HepG2 (cell line): ENCODE measurements at regions not wholly inside any gene's neighbourhood (a gene's known extent, or its start where the extent isn't known, plus 50 kb on each side); places are given as distances from the start of the nearest gene placed in this dataset.

Experiments used
- ATAC-seq: fragments of 200-7000 bp; cut with Tn5 transposase; 3 replicates; pipeline ENCODE4 v1.9.1; 2020; ENCODE audit warnings: mild to moderate bottlenecking, moderate library complexity
- BruUV-seq: library from RNA; stranded (reverse); fragments of 400-500 nt; replicated peaks from 2 replicates; lab custom pipeline; 2021; lab: Mats Ljungman, UMichigan
- CTCF ChIA-PET: fragments of 300-600 bp; formaldehyde crosslinking; extraction: SDS; loops from one replicate; lab custom pipeline; 2021; ENCODE audit warnings: low total read pairs, inconsistent platforms, low intra/inter-chr PET ratio; lab: Yijun Ruan, JAX
- POLR2A ChIA-PET: fragments of 350-600 bp; sonication (Branson Sonifier 250); formaldehyde crosslinking; loops from one replicate; lab custom pipeline; 2020; ENCODE audit warnings: antibody characterized with exemption, inconsistent platforms; lab: Yijun Ruan, JAX
- DNase-seq: peaks from one replicate; pipeline ENCODE4 v3.0.0-alpha.2; 2015; ENCODE audit warnings: low spot score
- FAIRE-seq: peaks from 3 replicates; lab custom pipeline; 2011; peaks lifted over from hg19 to GRCh38; lab: Jason Lieb, UNC
- H2AFZ ChIP-seq: one replicate; pipeline ENCODE4 v1.6.1; 2011; ENCODE audit warnings: low read length, inconsistent platforms
- H3K27ac ChIP-seq: fragments of 300-600 bp; 3 replicates; pipeline ENCODE4 v1.8.0; 2011; ENCODE audit warnings: mixed run types, mild to moderate bottlenecking, mixed read lengths, low read length, inconsistent platforms; ENCODE audit not compliant: insufficient read depth; ENCODE audit errors: extremely low read length
- H3K27me3 ChIP-seq, 2 experiments: fragments of 200-600 bp in 1 of 2; 2 replicates in 1 of 2; 3 replicates in 1 of 2; pipeline versions ENCODE4 v1.6.0 to v1.8.0; 2011; ENCODE audit warnings: low read length in 2 of 2, mild to moderate bottlenecking in 2 of 2, moderate library complexity in 2 of 2, inconsistent platforms in 1 of 2; ENCODE audit not compliant: insufficient read depth in 2 of 2, control insufficient read depth in 1 of 2
- H3K36me3 ChIP-seq, 2 experiments: fragments of 200-600 bp in 1 of 2; replicated peaks in 1 of 2; 2 replicates in 1 of 2; 3 replicates in 1 of 2; pipeline versions ENCODE4 v1.5.1 to v1.8.0; 2011; ENCODE audit warnings: low read length in 2 of 2, inconsistent platforms in 1 of 2; ENCODE audit not compliant: insufficient read depth in 2 of 2, control insufficient read depth in 1 of 2
- H3K4me1 ChIP-seq: 2 replicates; pipeline ENCODE4 v1.5.1; 2012; ENCODE audit warnings: low read length, inconsistent platforms; ENCODE audit not compliant: insufficient read depth
- H3K4me2 ChIP-seq: 2 replicates; pipeline ENCODE4 v1.6.0; 2011; ENCODE audit warnings: low read depth, low read length, inconsistent platforms
- H3K4me3 ChIP-seq, 3 experiments: fragments of 200-600 bp in 1 of 3; sonication (generic), shearing (Covaris generic) in 1 of 3; replicated peaks in 1 of 3; 2 replicates each; pipeline ENCODE4 v1.5.1; 2011 to 2016; ENCODE audit warnings: low read length in 3 of 3, inconsistent platforms in 2 of 3, low read depth in 2 of 3, mild to moderate bottlenecking in 2 of 3, control low read depth in 1 of 3, mixed read lengths in 1 of 3; ENCODE audit not compliant: insufficient read depth in 1 of 3
- H3K79me2 ChIP-seq: one replicate; pipeline ENCODE4 v1.6.1; 2011; ENCODE audit warnings: low read length, inconsistent platforms; ENCODE audit not compliant: insufficient read depth
- H3K9ac ChIP-seq: 2 replicates; pipeline ENCODE4 v1.6.0; 2011; ENCODE audit warnings: mild to moderate bottlenecking, low read depth, low read length, inconsistent platforms; ENCODE audit not compliant: insufficient read depth
- H3K9me3 ChIP-seq: 2 replicates; pipeline ENCODE4 v1.5.1; 2012; ENCODE audit warnings: mild to moderate bottlenecking, low read length
- H4K20me1 ChIP-seq: 2 replicates; pipeline ENCODE4 v1.6.0; 2011; ENCODE audit warnings: inconsistent platforms, mild to moderate bottlenecking, low read length, moderate library complexity; ENCODE audit not compliant: insufficient read depth
- GATAD1 ChIP-seq: IDR thresholded peaks from 2 replicates; pipeline ENCODE4 v1.6.1; 2016; ENCODE audit warnings: missing genetic modification reagents, missing compliant biosample characterization
- IRX3 ChIP-seq: sonication (generic); formaldehyde crosslinking; IDR thresholded peaks from 2 replicates; pipeline ENCODE4 v1.8.1; 2023; ENCODE audit warnings: mild to moderate bottlenecking, low read depth, missing genetic modification reagents, borderline replicate concordance
- KAT8 ChIP-seq: IDR thresholded peaks from 2 replicates; pipeline ENCODE4 v1.6.1; 2016; ENCODE audit warnings: missing genetic modification reagents, missing compliant biosample characterization
- NCOA2 ChIP-seq: sonication (generic); formaldehyde crosslinking; IDR thresholded peaks from 2 replicates; pipeline ENCODE4 v1.8.0; 2022; ENCODE audit warnings: inconsistent platforms
- ZBTB7A ChIP-seq: sonication (generic); formaldehyde crosslinking; IDR thresholded peaks from 2 replicates; pipeline ENCODE4 v1.8.0; 2022; ENCODE audit warnings: mild to moderate bottlenecking, missing genetic modification reagents
- ZNF12 ChIP-seq: sonication (generic); formaldehyde crosslinking; IDR thresholded peaks from 2 replicates; pipeline ENCODE4 v1.5.0; 2020; ENCODE audit warnings: missing genetic modification reagents
- ZNF235 ChIP-seq: sonication (generic); formaldehyde crosslinking; IDR thresholded peaks from 2 replicates; pipeline ENCODE4 v1.8.1; 2023; ENCODE audit warnings: mild to moderate bottlenecking, missing genetic modification reagents, borderline replicate concordance
- ZNF329 ChIP-seq: sonication (generic); formaldehyde crosslinking; IDR thresholded peaks from 2 replicates; pipeline ENCODE4 v1.9.0; 2021; ENCODE audit warnings: low read depth, mild to moderate bottlenecking, missing genetic modification reagents
- ZNF44 ChIP-seq: sonication (generic); formaldehyde crosslinking; IDR thresholded peaks from 2 replicates; pipeline ENCODE4 v1.5.1; 2020; ENCODE audit warnings: mild to moderate bottlenecking, missing genetic modification reagents
- ZNF441 ChIP-seq: sonication (generic); formaldehyde crosslinking; IDR thresholded peaks from 2 replicates; pipeline ENCODE4 v1.7.0; 2021; ENCODE audit warnings: missing genetic modification reagents, borderline replicate concordance
- ZNF547 ChIP-seq: sonication (generic); formaldehyde crosslinking; IDR thresholded peaks from 2 replicates; pipeline ENCODE4 v1.5.1; 2020; ENCODE audit warnings: mild to moderate bottlenecking, missing genetic modification reagents
- ZNF639 ChIP-seq: conservative IDR thresholded peaks from 2 replicates; pipeline ENCODE4 v1.6.1; 2018; ENCODE audit warnings: missing genetic modification reagents
- ZNF660 ChIP-seq: sonication (generic); formaldehyde crosslinking; IDR thresholded peaks from 2 replicates; pipeline ENCODE4 v1.5.1; 2020; ENCODE audit warnings: mild to moderate bottlenecking, low read depth, missing genetic modification reagents, borderline replicate concordance
- WGBS: methylation state at CpG from one replicate; pipeline ENCODE4 v1.1.6; 2017; ENCODE audit warnings: low lambda C conversion rate; 5-methylcytosine and 5-hydroxymethylcytosine counted together
- in situ Hi-C: cut with HindIII; loops from 2 replicates; pipeline ENCODE4 v1.10.0; 2017; ENCODE audit warnings: low pct_unique_long_range_greater_than_20kb; ENCODE audit not compliant: extremely low pct_ligation_motif_present
- intact Hi-C: fragments of 100-400 bp; cut with micrococcal nuclease; formaldehyde crosslinking; loops from one replicate; pipeline ENCODE4 v1.10.0; 2022; ENCODE audit not compliant: unreplicated experiment
- TF ChIP-seq, protein P1 (sequence below): sonication (generic); formaldehyde crosslinking; IDR thresholded peaks from 2 replicates; pipeline ENCODE4 v1.4.0; 2020; ENCODE audit warnings: missing genetic modification reagents, mild to moderate bottlenecking, borderline replicate concordance

GRCh38 chr3:104909198-104909597, 457.5 kb upstream of the ALCAM start:
- Histone ChIP-seq H3K27ac (no peak overlapping the region), H3K36me3 (no peaks in the 10 kb centered on the region), H3K4me2 (no peak overlapping the region), H3K9ac (no peak overlapping the region), H3K27me3 (no peaks in the 10 kb centered on the region), H2AFZ (no peak overlapping the region), H3K9me3 (peaks cover 9% of the 10 kb centered on the region), H3K4me1 (no peaks in the 10 kb centered on the region), H3K4me3 (no peak overlapping the region), H3K79me2 (no peaks in the 10 kb centered on the region), H4K20me1 (no peaks in the 10 kb centered on the region)
- ATAC-seq (no peak), DNase-seq (no peak), FAIRE-seq (no peak)
- CTCF ChIA-PET = no interaction called here
- TF ChIP-seq ZNF235 (CRISPR knock-in tag) = no peak
- TF ChIP-seq ZBTB7A (CRISPR knock-in tag) = no peak
- TF ChIP-seq ZNF329 (CRISPR knock-in tag) = no peak
- no peak for TF ChIP-seq KAT8 (CRISPR knock-in tag)
- TF ChIP-seq GATAD1 (CRISPR knock-in tag) = no peak
- TF ChIP-seq ZNF639 = no peak
- TF ChIP-seq, protein P1, sequence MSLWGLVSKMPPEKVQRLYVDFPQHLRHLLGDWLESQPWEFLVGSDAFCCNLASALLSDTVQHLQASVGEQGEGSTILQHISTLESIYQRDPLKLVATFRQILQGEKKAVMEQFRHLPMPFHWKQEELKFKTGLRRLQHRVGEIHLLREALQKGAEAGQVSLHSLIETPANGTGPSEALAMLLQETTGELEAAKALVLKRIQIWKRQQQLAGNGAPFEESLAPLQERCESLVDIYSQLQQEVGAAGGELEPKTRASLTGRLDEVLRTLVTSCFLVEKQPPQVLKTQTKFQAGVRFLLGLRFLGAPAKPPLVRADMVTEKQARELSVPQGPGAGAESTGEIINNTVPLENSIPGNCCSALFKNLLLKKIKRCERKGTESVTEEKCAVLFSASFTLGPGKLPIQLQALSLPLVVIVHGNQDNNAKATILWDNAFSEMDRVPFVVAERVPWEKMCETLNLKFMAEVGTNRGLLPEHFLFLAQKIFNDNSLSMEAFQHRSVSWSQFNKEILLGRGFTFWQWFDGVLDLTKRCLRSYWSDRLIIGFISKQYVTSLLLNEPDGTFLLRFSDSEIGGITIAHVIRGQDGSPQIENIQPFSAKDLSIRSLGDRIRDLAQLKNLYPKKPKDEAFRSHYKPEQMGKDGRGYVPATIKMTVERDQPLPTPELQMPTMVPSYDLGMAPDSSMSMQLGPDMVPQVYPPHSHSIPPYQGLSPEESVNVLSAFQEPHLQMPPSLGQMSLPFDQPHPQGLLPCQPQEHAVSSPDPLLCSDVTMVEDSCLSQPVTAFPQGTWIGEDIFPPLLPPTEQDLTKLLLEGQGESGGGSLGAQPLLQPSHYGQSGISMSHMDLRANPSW (CRISPR knock-in tag) = no peak
- no peak for TF ChIP-seq NCOA2
- TF ChIP-seq ZNF12 (CRISPR knock-in tag) = no peak
- no peak for TF ChIP-seq ZNF660 (CRISPR knock-in tag)
- no peak for TF ChIP-seq ZNF547
- TF ChIP-seq ZNF441 (CRISPR knock-in tag) = no peak
- no peak for TF ChIP-seq ZNF44
- no peak for TF ChIP-seq IRX3 (CRISPR knock-in tag)
- 7% methylated on average over 1 of the region's 1 CpG for WGBS
- in situ Hi-C loops (no loop called here), intact Hi-C loops (no loop called here)
- BruUV-seq = no TSS peak
- POLR2A ChIA-PET = no interaction called here
